Breast epithelium (tissue), 4 donors: ENCODE measurements at regions not wholly inside any gene's neighbourhood (a gene's known extent, or its start where the extent isn't known, plus 50 kb on each side); places are given as distances from the start of the nearest gene placed in this dataset.

Experiments
- DNase-seq, 2 donors: peaks; one replicate each; pipeline ENCODE4 v3.0.0-alpha.2; 2019; ENCODE audit warnings: low spot score in 2 of 2
- H3K27ac ChIP-seq, 2 donors: fragments of 200-600 bp; sonication (generic) in 1 of 2; one replicate each; pipeline ENCODE4 v1.5.1; 2016 to 2019; ENCODE audit warnings: mild to moderate bottlenecking in 1 of 2
- H3K27me3 ChIP-seq, 2 donors: fragments of 200-600 bp; sonication (generic) in 1 of 2; one replicate each; pipeline versions ENCODE4 v1.5.1 to v1.6.0; 2017 to 2019; ENCODE audit warnings: control low read depth in 1 of 2, mild to moderate bottlenecking in 1 of 2
- H3K36me3 ChIP-seq: fragments of 200-600 bp; one replicate; pipeline ENCODE4 v1.5.1; 2019
- H3K4me1 ChIP-seq, 2 donors: fragments of 200-600 bp; sonication (generic); one replicate each; pipeline ENCODE4 v1.5.1; 2016 to 2019; ENCODE audit warnings: control low read depth in 1 of 2
- H3K4me3 ChIP-seq, 3 donors: fragments of 200-600 bp; sonication (generic); 1 replicate in 2 of 3; 2 replicates in 1 of 3; pipeline ENCODE4 v1.5.1; 2016 to 2019; ENCODE audit warnings: mild to moderate bottlenecking in 3 of 3, moderate library complexity in 2 of 3
- H3K9me3 ChIP-seq, 2 donors: fragments of 200-600 bp; sonication (generic) in 1 of 2; one replicate each; pipeline ENCODE4 v1.5.1; 2016 to 2019; ENCODE audit warnings: control low read depth in 1 of 2
- POLR2A ChIP-seq: fragments of 450-650 bp; IDR thresholded peaks from one replicate; pipeline ENCODE4 v1.6.1; 2016; ENCODE audit warnings: antibody characterized with exemption, mild to moderate bottlenecking, moderate library complexity
- POLR2AphosphoS5 ChIP-seq, 3 donors: sonication (generic); formaldehyde crosslinking; IDR thresholded peaks; one replicate each; pipeline ENCODE4 v1.6.1; 2017; ENCODE audit warnings: antibody characterized with exemption in 3 of 3
- intact Hi-C: fragments of 100-400 bp; cut with DNase I; formaldehyde crosslinking; loops from one replicate; pipeline ENCODE4 v1.15.1; 2023; ENCODE audit warnings: low total_unique reads
- TF ChIP-seq, protein P1 (sequence below), 3 donors: fragments of 450-650 bp; IDR thresholded peaks; one replicate each; pipeline ENCODE4 v1.5.1; 2016 to 2017; ENCODE audit warnings: antibody characterized with exemption in 3 of 3, mild to moderate bottlenecking in 3 of 3, moderate library complexity in 3 of 3

DNA sequence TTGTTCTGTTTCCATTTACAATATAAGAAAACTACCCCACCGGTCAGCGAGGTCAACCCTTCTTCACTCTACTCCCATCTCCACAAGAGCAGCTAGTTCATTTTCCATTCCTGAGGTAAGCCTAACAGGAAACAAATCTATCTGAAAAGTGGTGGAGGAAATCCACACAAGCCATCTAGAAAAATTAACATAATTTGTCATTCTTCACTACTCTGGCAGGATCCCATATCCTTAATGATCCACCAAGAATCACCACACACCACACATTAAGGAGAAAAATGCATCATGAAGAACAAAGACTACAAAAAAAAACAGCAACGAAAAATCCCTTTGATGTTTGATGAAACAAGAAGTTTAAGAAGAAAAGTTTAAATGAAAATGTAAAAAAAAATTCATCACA is 1771.0 kb downstream of the EFNA5 start:
- intact Hi-C loops: no loop called here
- no peak for DNase-seq
- Histone ChIP-seq H3K4me1 (no peaks in the 10 kb centered on the region), H3K27me3 (no peaks in the 10 kb centered on the region), H3K4me3 (no peak overlapping the region), H3K27ac (no peak overlapping the region), H3K36me3 (no peaks in the 10 kb centered on the region), H3K9me3 (no peaks in the 10 kb centered on the region)
- TF ChIP-seq POLR2AphosphoS5 (IDR thresholded peaks at IDR 0.05): no peak
- no peak for TF ChIP-seq POLR2A
- TF ChIP-seq, protein P1, sequence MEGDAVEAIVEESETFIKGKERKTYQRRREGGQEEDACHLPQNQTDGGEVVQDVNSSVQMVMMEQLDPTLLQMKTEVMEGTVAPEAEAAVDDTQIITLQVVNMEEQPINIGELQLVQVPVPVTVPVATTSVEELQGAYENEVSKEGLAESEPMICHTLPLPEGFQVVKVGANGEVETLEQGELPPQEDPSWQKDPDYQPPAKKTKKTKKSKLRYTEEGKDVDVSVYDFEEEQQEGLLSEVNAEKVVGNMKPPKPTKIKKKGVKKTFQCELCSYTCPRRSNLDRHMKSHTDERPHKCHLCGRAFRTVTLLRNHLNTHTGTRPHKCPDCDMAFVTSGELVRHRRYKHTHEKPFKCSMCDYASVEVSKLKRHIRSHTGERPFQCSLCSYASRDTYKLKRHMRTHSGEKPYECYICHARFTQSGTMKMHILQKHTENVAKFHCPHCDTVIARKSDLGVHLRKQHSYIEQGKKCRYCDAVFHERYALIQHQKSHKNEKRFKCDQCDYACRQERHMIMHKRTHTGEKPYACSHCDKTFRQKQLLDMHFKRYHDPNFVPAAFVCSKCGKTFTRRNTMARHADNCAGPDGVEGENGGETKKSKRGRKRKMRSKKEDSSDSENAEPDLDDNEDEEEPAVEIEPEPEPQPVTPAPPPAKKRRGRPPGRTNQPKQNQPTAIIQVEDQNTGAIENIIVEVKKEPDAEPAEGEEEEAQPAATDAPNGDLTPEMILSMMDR (IDR thresholded peaks at IDR 0.05): no peak

DNA sequence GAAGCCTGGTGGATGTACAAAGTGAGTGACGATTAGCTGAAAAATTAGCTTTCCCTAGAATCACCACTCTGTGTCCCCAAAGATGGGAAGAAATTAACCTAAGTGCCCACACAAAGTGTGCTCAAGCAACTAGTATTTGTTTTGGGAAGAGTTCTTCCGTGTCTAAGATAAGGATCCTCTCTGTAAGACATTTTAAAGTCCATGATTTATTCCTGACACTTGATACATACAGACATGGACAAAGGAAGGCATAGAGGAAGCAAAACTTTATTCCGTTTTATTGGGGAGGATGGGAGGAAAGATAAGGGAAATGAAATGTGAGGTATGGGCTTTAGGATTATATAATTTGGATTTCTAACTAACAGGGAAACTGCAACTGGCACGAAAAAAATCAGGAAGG is 1772.6 kb downstream of the EFNA5 start:
- TF ChIP-seq POLR2AphosphoS5 (IDR thresholded peaks at IDR 0.05): no peak
- no peak for TF ChIP-seq POLR2A
- TF ChIP-seq, protein P1 (IDR thresholded peaks at IDR 0.05): no peak

DNA sequence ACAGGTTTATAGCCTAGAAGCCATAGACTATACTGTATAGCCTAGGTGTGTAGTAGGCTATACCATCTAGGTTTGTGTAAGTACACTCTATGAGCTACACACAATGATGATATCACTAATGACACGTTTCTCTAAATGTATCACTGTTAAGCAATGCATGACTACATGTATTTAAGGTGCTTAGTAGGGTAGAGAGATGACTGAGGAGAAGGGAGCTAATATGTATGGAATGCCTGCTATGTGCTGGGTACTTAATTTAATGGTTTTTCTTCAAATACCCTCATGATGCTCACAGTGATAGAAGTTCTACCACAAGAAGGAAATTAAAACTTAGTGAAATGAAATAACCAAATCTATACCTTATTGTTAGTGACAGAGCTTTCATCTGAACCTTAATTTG is 1785.5 kb downstream of the EFNA5 start:
- Histone ChIP-seq H3K36me3 (no peaks in the 10 kb centered on the region), H3K9me3 (no peaks in the 10 kb centered on the region), H3K4me3 (no peak overlapping the region), H3K4me1 (no peaks in the 10 kb centered on the region), H3K27ac (no peak overlapping the region), H3K27me3 (no peaks in the 10 kb centered on the region)
- no peak for DNase-seq
- TF ChIP-seq, protein P1 (IDR thresholded peaks at IDR 0.05): no peak
- TF ChIP-seq POLR2A: no peak
- TF ChIP-seq POLR2AphosphoS5 (IDR thresholded peaks at IDR 0.05): no peak
- intact Hi-C loops: no loop called here

More for the DNA sequence above, 1772.6 kb downstream of the EFNA5 start:
- Histone ChIP-seq H3K4me3 (no peak overlapping the region), H3K4me1 (no peaks in the 10 kb centered on the region), H3K27me3 (no peaks in the 10 kb centered on the region), H3K27ac (no peak overlapping the region), H3K36me3 (no peaks in the 10 kb centered on the region), H3K9me3 (no peaks in the 10 kb centered on the region)
- DNase-seq: no peak
- intact Hi-C loops: no loop called here

DNA sequence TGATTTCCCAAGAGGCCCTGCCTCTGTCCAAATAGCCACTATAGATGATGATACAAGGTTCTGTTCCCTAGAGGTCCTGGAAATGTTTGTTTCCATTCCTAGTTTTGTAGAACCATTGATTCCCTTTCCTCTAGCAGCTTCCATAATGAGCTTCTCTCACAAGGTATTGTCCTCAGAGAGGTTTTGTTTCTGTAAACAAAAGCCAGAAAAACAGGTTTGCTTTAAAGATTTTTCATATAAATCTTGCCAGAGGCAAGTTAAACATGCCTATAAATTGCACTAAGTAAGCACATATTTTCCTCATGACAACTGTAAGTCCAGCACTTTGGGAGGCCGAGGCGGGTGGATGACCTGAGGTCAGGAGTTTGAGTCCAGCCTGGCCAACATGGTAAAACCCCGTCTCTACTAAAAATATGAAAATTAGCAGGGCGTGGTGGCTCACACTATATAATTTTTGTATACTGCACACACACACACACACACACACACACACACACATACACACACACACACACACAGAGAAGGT is 1787.7 kb downstream of the EFNA5 start:
- no peaks in the 10 kb centered on the region for H3K36me3 ChIP-seq
- H3K4me3 ChIP-seq: no peak overlapping the region
- peak in 1 of 2 donors; percentile 48 for DNase-seq
- no peaks in the 10 kb centered on the region for H3K27me3 ChIP-seq
- H3K9me3 ChIP-seq: no peaks in the 10 kb centered on the region
- H3K4me1 ChIP-seq: no peaks in the 10 kb centered on the region
- TF ChIP-seq, protein P1 (IDR thresholded peaks at IDR 0.05): no peak
- no peak for TF ChIP-seq POLR2A
- TF ChIP-seq POLR2AphosphoS5 (IDR thresholded peaks at IDR 0.05): no peak
- intact Hi-C loops: no loop called here
- no peak overlapping the region for H3K27ac ChIP-seq

DNA sequence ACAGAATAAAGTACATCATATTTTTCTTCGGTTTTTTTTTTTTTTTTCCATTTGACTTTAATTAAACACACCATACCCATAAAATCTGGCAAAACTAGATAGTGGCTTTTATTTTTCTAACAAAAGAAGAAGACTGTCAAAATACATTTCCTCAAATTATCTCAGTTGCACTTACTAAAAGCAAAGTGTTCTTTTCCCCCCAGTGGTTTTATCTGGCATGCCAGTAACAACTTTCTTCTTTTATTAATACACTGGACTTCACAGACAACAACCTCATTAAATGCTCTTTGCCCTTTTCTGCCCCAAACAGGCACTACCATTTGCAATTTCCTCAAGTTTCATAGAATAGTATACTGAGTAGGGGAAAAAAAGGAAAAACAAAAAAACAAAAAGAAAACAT is 1792.3 kb downstream of the EFNA5 start:
- no peak for DNase-seq
- H3K4me3 ChIP-seq: no peak overlapping the region
- no peaks in the 10 kb centered on the region for H3K27me3 ChIP-seq
- no peaks in the 10 kb centered on the region for H3K9me3 ChIP-seq
- H3K27ac ChIP-seq: no peak overlapping the region
- no peaks in the 10 kb centered on the region for H3K36me3 ChIP-seq
- TF ChIP-seq, protein P1 (IDR thresholded peaks at IDR 0.05): no peak
- TF ChIP-seq POLR2A (no peak), POLR2AphosphoS5 (IDR thresholded peaks at IDR 0.05) (no peak)
- H3K4me1 ChIP-seq: no peaks in the 10 kb centered on the region
- intact Hi-C loops: no loop called here
